Transverse colon (tissue), 4 donors: ENCODE measurements at regions not wholly inside any gene's neighbourhood (a gene's known extent, or its start where the extent isn't known, plus 50 kb on each side); places are given as distances from the start of the nearest gene placed in this dataset.

ENCODE experiments used
- DNase-seq: peaks from one replicate; pipeline ENCODE4 v3.0.0-alpha.2; 2019
- H3K27ac ChIP-seq, 4 donors: fragments of 200-600 bp; sonication (generic); 2 replicates each; pipeline ENCODE4 v1.5.1; 2016 to 2018; ENCODE audit warnings: inconsistent platforms in 4 of 4
- H3K27me3 ChIP-seq: fragments of 200-600 bp; sonication (generic); 2 replicates; pipeline ENCODE4 v1.5.1; 2017; ENCODE audit warnings: inconsistent platforms
- H3K36me3 ChIP-seq, 4 donors: fragments of 200-600 bp; sonication (generic); 2 replicates each; pipeline ENCODE4 v1.5.1; 2017 to 2019; ENCODE audit warnings: inconsistent platforms in 4 of 4
- H3K4me1 ChIP-seq, 4 donors: fragments of 200-600 bp; sonication (generic); 2 replicates each; pipeline ENCODE4 v1.5.1; 2017 to 2020; ENCODE audit warnings: inconsistent platforms in 4 of 4
- H3K4me3 ChIP-seq, 4 donors: fragments of 200-600 bp; sonication (generic); 1 replicate in 1 of 4; 2 replicates in 3 of 4; pipeline versions ENCODE4 v1.5.1 to v1.6.1; 2017 to 2019; ENCODE audit warnings: inconsistent platforms in 4 of 4
- H3K9me3 ChIP-seq, 2 donors: fragments of 200-600 bp; sonication (generic); 2 replicates each; pipeline ENCODE4 v1.5.1; 2017 to 2019; ENCODE audit warnings: inconsistent platforms in 2 of 2
- EP300 ChIP-seq: sonication (generic); formaldehyde crosslinking; IDR thresholded peaks from one replicate; pipeline ENCODE4 v1.6.1; 2017; ENCODE audit warnings: antibody characterized with exemption, low read depth
- POLR2A ChIP-seq: fragments of 450-650 bp; IDR thresholded peaks from one replicate; pipeline ENCODE4 v1.6.1; 2016; ENCODE audit warnings: antibody characterized with exemption, mild to moderate bottlenecking, moderate library complexity
- POLR2AphosphoS5 ChIP-seq, 3 donors: sonication (generic); formaldehyde crosslinking; IDR thresholded peaks; one replicate each; pipeline ENCODE4 v1.6.1; 2016; ENCODE audit warnings: antibody characterized with exemption in 3 of 3
- WGBS, 2 donors: methylation state at CpG; one replicate each; pipeline ENCODE4 v1.1.5; 2018; ENCODE audit warnings: low coverage in 1 of 2; 5-methylcytosine and 5-hydroxymethylcytosine counted together
- in situ Hi-C, 4 donors: fragments of 200-750 bp; cut with MboI; loops; one replicate each; pipeline versions ENCODE4 v1.15.0 to v1.15.1; 2017; ENCODE audit warnings: low sequenced_read_pairs in 3 of 4, low pct_ligation_motif_present in 1 of 4, low pct_unique_long_range_greater_than_20kb in 1 of 4
- intact Hi-C: fragments of 100-400 bp; cut with DNase I; formaldehyde crosslinking; loops from one replicate; pipeline ENCODE4 v1.15.1; 2023; ENCODE audit warnings: low total_unique reads
- TF ChIP-seq, protein P1 (sequence below), 5 experiments: fragments of 200-600 bp in 3 of 5; fragments of 450-650 bp in 2 of 5; sonication (generic) in 3 of 5; IDR thresholded peaks; 1 replicate in 2 of 5; 2 replicates in 3 of 5; pipeline ENCODE4 v1.5.1; 2016 to 2017; ENCODE audit warnings: antibody characterized with exemption in 5 of 5, inconsistent platforms in 3 of 5, mild to moderate bottlenecking in 2 of 5, moderate library complexity in 1 of 5

DNA sequence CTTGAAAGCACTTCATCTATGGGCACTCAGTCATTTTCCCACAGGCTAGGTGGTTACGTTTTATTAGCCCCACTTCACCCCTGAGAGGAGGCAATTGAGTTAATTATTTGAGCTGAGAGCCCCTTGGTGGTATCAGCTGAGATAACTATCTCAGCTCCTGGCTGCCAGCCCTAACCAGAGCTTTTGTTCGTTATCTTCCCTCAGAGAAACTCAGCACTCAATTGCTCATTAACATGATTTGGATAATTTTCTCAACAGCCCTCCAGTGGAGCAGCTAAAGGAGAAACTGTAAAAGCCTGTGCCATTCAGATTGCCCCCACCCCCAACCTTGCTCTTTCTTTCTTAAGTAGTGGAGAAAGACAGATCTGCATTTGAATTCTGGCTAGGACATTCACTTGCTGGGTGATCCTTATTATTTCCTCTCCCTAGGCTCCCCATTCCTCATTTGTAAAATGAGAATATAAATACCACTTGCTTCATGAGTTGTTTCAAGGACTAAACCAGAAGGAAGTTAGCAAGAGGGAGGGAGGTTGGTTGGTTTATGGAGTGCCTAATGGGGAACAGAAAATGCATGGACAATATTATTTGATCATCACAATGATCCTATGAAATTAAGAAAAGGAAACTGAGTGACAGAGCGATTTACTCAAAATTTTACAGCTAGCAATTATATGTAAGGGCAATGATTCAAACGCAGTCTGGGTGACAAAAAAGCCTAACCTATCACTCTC is 218.7 kb upstream of the FGGY start:
- no peak for DNase-seq
- Histone ChIP-seq H3K4me3 (no peak overlapping the region), H3K36me3 (no peaks in the 10 kb centered on the region), H3K9me3 (no peaks in the 10 kb centered on the region), H3K27me3 (no peaks in the 10 kb centered on the region), H3K4me1 (peaks cover 0 to 10% (median 0%) of the 10 kb centered on the region in 4 donors), H3K27ac (no peak overlapping the region)
- WGBS, 2 donors, result 51 to 60% methylated on average over 3 to 4 of the region's 4 CpGs
- TF ChIP-seq, protein P1, sequence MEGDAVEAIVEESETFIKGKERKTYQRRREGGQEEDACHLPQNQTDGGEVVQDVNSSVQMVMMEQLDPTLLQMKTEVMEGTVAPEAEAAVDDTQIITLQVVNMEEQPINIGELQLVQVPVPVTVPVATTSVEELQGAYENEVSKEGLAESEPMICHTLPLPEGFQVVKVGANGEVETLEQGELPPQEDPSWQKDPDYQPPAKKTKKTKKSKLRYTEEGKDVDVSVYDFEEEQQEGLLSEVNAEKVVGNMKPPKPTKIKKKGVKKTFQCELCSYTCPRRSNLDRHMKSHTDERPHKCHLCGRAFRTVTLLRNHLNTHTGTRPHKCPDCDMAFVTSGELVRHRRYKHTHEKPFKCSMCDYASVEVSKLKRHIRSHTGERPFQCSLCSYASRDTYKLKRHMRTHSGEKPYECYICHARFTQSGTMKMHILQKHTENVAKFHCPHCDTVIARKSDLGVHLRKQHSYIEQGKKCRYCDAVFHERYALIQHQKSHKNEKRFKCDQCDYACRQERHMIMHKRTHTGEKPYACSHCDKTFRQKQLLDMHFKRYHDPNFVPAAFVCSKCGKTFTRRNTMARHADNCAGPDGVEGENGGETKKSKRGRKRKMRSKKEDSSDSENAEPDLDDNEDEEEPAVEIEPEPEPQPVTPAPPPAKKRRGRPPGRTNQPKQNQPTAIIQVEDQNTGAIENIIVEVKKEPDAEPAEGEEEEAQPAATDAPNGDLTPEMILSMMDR (IDR thresholded peaks at IDR 0.05), result no peak
- TF ChIP-seq EP300, result no peak
- TF ChIP-seq POLR2A, result no peak
- TF ChIP-seq POLR2AphosphoS5 (IDR thresholded peaks at IDR 0.05), result no peak
- intact Hi-C loops (loop anchor here (10.0 kb wide), 1 partner anchor 293 kb away; the partner anchor contains the start of gene JUN), in situ Hi-C loops (no loop called here)

DNA sequence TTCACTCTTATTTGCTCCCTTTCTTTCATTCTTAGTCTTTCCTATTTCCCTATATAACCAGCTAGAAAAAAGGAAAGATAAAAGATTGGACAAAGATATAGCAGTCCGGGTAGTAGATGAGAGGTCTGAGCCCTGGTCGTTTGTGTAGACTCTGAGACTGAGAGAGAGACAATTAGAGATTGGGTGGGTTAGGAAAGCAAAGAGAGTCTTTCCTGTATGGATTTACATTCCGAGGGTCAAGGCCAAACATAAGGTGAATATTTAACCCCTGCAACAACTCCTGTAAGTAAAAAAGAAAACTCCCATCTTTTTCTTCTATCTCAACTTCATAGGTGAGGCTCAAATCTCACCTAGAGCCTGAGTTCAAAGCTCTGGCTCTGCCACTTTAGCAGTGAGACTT is 218.0 kb upstream of the FGGY start:
- WGBS, 2 donors, result 31 to 54% methylated on average over 3 of the region's 3 CpGs
- no peaks in the 10 kb centered on the region for H3K9me3 ChIP-seq
- no peaks in the 10 kb centered on the region for H3K36me3 ChIP-seq
- H3K4me3 ChIP-seq, result no peak overlapping the region
- peaks cover 0 to 10% (median 0%) of the 10 kb centered on the region in 4 donors for H3K4me1 ChIP-seq
- no peak overlapping the region for H3K27ac ChIP-seq
- TF ChIP-seq, protein P1 (IDR thresholded peaks at IDR 0.05), result no peak
- TF ChIP-seq POLR2A (no peak), EP300 (no peak)
- no peaks in the 10 kb centered on the region for H3K27me3 ChIP-seq
- DNase-seq, result no peak
- intact Hi-C loops, result loop anchor here (10.0 kb wide), 1 partner anchor 294 kb away; the partner anchor contains the start of gene JUN
- in situ Hi-C loops, result no loop called here

DNA sequence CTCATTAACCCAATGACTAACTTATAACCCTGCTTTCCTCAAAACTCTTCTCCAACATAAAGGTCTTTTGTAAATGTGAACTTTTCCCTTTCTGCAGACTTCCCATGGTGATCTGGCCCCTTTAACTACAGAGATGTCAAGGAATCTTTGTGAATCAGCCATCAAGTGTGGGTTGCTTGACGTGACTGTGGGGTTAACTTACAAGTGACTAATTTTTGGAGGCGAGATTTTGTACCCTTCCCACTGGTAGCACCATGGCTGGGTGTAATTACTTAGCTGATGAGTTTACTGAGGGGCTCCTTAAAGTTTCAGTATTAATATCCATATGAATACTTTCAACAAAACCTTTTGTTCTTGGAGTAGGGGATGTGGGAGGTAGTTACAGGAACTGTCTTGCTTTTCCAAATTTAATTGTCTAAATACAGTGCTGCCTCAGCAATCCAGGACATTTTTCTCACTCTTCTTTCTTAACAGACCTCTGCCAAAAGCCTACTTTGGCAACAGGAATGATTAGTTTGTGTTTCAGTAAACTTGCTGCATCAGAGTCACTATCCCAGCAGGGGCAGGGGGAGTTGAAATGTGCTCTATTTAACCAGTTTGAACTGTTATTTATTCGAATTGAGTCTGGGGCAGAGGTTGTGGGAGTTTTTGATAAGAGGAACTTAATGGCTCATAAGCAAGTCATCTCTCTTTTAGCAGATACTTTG is 217.3 kb upstream of the FGGY start:
- 38 to 53% methylated on average over 1 to 3 of the region's 3 CpGs for WGBS, 2 donors
- Histone ChIP-seq H3K4me1 (peaks cover 0 to 10% (median 0%) of the 10 kb centered on the region in 4 donors), H3K4me3 (no peak overlapping the region), H3K36me3 (no peaks in the 10 kb centered on the region), H3K9me3 (no peaks in the 10 kb centered on the region), H3K27ac (no peak overlapping the region), H3K27me3 (no peaks in the 10 kb centered on the region)
- DNase-seq, result no peak
- in situ Hi-C loops (no loop called here), intact Hi-C loops (loop anchor here (10.0 kb wide), 1 partner anchor 295 kb away; the partner anchor contains the start of gene JUN)
- TF ChIP-seq POLR2A, result no peak
- TF ChIP-seq EP300, result no peak
- TF ChIP-seq POLR2AphosphoS5 (IDR thresholded peaks at IDR 0.05), result no peak
- TF ChIP-seq, protein P1 (IDR thresholded peaks at IDR 0.05), result no peak

DNA sequence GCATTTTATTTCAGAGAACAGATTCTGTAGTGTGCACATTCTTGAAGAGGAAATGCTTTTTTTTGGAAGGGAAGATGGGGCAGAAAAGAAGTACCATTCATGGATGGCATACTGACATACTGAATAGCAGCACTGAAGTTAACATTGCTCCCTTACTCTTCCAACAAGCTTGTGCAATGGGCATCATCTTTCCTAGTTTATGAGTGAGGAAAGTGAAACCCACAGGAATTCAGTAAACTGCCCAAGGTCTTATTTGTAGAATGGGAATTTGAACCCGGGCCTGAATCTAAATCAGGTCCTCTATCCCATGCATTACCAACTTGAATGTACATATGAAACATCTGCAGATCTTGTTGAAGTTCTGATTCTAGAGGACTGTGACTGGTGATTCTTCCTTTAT is 215.7 kb upstream of the FGGY start:
- H3K4me3 ChIP-seq, result no peak overlapping the region
- peaks cover 0 to 10% (median 0%) of the 10 kb centered on the region in 4 donors for H3K4me1 ChIP-seq
- no peak overlapping the region for H3K27ac ChIP-seq
- H3K36me3 ChIP-seq, result no peaks in the 10 kb centered on the region
- no peaks in the 10 kb centered on the region for H3K9me3 ChIP-seq
- H3K27me3 ChIP-seq, result no peaks in the 10 kb centered on the region
- intact Hi-C loops, result no loop called here
- in situ Hi-C loops, result no loop called here
- DNase-seq, result no peak
- 88% methylated on average over 1 of the region's 1 CpG; no CpG with 5 or more reads in 1 of the 2 donors for WGBS, 2 donors
- TF ChIP-seq, protein P1 (IDR thresholded peaks at IDR 0.05), result no peak
- TF ChIP-seq POLR2AphosphoS5 (IDR thresholded peaks at IDR 0.05) (no peak), EP300 (no peak), POLR2A (no peak)
